RWPE2 (cell line): ENCODE measurements at regions not wholly inside any gene's neighbourhood (a gene's known extent, or its start where the extent isn't known, plus 50 kb on each side); places are given as distances from the start of the nearest gene placed in this dataset.

ENCODE experiments used
- ATAC-seq: fragments of 200-7000 bp; cut with Tn5 transposase; 3 replicates; pipeline ENCODE4 v1.9.1; 2021; ENCODE audit warnings: low read depth
- DNase-seq: peaks from one replicate; pipeline ENCODE4 v3.0.0-alpha.2; 2020; ENCODE audit warnings: low spot score
- H3K27ac ChIP-seq: fragments of 450-650 bp; 2 replicates; pipeline ENCODE4 v1.5.1; 2017; ENCODE audit warnings: mild to moderate bottlenecking; ENCODE audit not compliant: poor library complexity, severe bottlenecking
- H3K27me3 ChIP-seq: fragments of 250-450 bp; sonication (Bioruptor Pico); 2 replicates; pipeline ENCODE4 v1.5.1; 2021; ENCODE audit warnings: mild to moderate bottlenecking, moderate library complexity; ENCODE audit not compliant: insufficient read depth, poor library complexity, severe bottlenecking
- H3K36me3 ChIP-seq: fragments of 250-450 bp; sonication (Bioruptor Pico); 2 replicates; pipeline ENCODE4 v1.5.1; 2020; ENCODE audit warnings: low read depth, mild to moderate bottlenecking, moderate library complexity
- H3K4me1 ChIP-seq: fragments of 250-450 bp; sonication (Bioruptor Pico); 2 replicates; pipeline ENCODE4 v1.5.1; 2021; ENCODE audit warnings: mild to moderate bottlenecking, moderate library complexity; ENCODE audit not compliant: insufficient read depth, poor library complexity, severe bottlenecking
- H3K4me3 ChIP-seq: fragments of 250-450 bp; sonication (Bioruptor Pico); 2 replicates; pipeline ENCODE4 v1.5.1; 2021; ENCODE audit warnings: mild to moderate bottlenecking, moderate library complexity; ENCODE audit not compliant: severe bottlenecking
- H3K9me3 ChIP-seq: fragments of 250-450 bp; sonication (Bioruptor Pico); 2 replicates; pipeline ENCODE4 v1.5.1; 2021; ENCODE audit warnings: mild to moderate bottlenecking, moderate library complexity; ENCODE audit not compliant: severe bottlenecking
- CTCF ChIP-seq: fragments of 450-650 bp; IDR thresholded peaks from one replicate; pipeline ENCODE4 v1.5.1; 2017; ENCODE audit warnings: mild to moderate bottlenecking, moderate library complexity; ENCODE audit not compliant: poor library complexity, severe bottlenecking

- no peaks in the 10 kb centered on the region for H3K36me3 ChIP-seq
- ATAC-seq (no peak), DNase-seq (no peak)
- H3K4me1 ChIP-seq = no peaks in the 10 kb centered on the region
- no peak for TF ChIP-seq CTCF
- no peak overlapping the region for H3K27ac ChIP-seq
- no peak overlapping the region for H3K4me3 ChIP-seq
- no peaks in the 10 kb centered on the region for H3K27me3 ChIP-seq
- no peaks in the 10 kb centered on the region for H3K9me3 ChIP-seq
These were observed 490.9 kb downstream of the TMEM182 start for GRCh38 chr2:103252781-103253180.

- DNase-seq (no peak), ATAC-seq (no peak)
- no peak overlapping the region for H3K27ac ChIP-seq
- no peaks in the 10 kb centered on the region for H3K9me3 ChIP-seq
- no peak for TF ChIP-seq CTCF
- H3K27me3 ChIP-seq = no peaks in the 10 kb centered on the region
- no peaks in the 10 kb centered on the region for H3K36me3 ChIP-seq
- no peaks in the 10 kb centered on the region for H3K4me1 ChIP-seq
- H3K4me3 ChIP-seq = no peak overlapping the region
These were observed 492.8 kb downstream of the TMEM182 start for GRCh38 chr2:103254611-103255010.

- Histone ChIP-seq H3K27me3 (peaks cover 5% of the 10 kb centered on the region), H3K36me3 (no peaks in the 10 kb centered on the region), H3K4me1 (no peaks in the 10 kb centered on the region), H3K9me3 (no peaks in the 10 kb centered on the region), H3K4me3 (no peak overlapping the region), H3K27ac (no peak overlapping the region)
- no peak for TF ChIP-seq CTCF
- no peak for DNase-seq
- no peak for ATAC-seq
These were observed 502.4 kb downstream of the TMEM182 start for GRCh38 chr2:103264058-103264768.

- no peak for TF ChIP-seq CTCF
- ATAC-seq = no peak
- H3K27me3 ChIP-seq = peaks cover 5% of the 10 kb centered on the region
- H3K36me3 ChIP-seq = no peaks in the 10 kb centered on the region
- no peaks in the 10 kb centered on the region for H3K4me1 ChIP-seq
- no peaks in the 10 kb centered on the region for H3K9me3 ChIP-seq
- H3K4me3 ChIP-seq = no peak overlapping the region
- no peak overlapping the region for H3K27ac ChIP-seq
- no peak for DNase-seq
These were observed 503.7 kb downstream of the TMEM182 start for GRCh38 chr2:103265521-103265920.

- no peak for TF ChIP-seq CTCF
- Histone ChIP-seq H3K4me3 (no peak overlapping the region), H3K4me1 (no peaks in the 10 kb centered on the region), H3K27ac (no peak overlapping the region), H3K36me3 (no peaks in the 10 kb centered on the region), H3K27me3 (peaks cover 5% of the 10 kb centered on the region), H3K9me3 (no peaks in the 10 kb centered on the region)
- DNase-seq (no peak), ATAC-seq (no peak)
These were observed 507.1 kb downstream of the TMEM182 start for GRCh38 chr2:103268841-103269498.
